ENCODE measurements at regions not wholly inside any gene's neighbourhood (a gene's known extent, or its start where the extent isn't known, plus 50 kb on each side); places are given as distances from the start of the nearest gene placed in this dataset.

DNA sequence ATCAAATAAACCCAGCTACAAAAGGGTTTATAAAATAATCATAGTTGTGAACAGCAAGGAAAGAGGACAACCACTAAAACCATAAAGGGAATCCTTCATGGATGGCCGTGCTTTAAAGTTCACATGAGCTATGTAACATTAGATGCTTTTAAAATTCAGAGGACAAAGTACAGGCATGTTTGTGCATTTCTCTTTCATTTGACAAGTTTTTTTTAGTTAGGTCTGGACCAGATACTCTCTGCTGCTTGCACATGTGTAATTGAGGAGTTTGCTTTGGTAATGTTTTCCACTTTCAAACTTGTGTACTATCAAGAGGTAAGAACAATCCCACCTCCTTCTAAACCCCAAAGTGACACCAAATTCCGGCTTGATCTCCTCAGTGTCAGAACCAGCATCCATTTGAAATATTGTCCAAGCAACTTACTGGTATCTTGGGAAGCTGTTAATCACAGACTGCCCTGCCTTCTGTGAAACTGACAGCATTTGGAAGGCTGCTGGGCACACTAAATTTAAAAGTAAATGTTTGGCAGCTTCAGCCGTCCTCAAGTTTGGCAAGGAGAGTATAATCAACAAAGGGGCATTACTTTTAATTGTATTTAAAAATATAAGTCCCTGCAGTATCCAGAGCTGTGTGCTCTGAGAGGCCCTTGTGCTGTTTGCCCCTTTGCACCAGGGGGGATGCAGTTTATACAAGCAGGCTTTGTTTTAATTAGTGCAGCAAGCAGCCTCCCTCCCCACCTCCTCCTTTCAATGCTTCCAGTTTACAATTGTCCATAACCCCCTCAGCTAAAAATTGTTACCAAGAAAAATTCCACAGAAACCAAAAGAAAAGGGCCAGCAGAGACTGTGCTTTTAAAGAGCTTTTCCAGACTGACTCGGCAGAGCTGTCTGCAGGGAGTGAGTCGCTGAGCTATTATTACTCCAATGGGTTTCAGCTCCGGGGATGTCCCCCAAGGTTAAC is 328.3 kb upstream of the MPDZ start:
- TF ChIP-seq, protein P1, sequence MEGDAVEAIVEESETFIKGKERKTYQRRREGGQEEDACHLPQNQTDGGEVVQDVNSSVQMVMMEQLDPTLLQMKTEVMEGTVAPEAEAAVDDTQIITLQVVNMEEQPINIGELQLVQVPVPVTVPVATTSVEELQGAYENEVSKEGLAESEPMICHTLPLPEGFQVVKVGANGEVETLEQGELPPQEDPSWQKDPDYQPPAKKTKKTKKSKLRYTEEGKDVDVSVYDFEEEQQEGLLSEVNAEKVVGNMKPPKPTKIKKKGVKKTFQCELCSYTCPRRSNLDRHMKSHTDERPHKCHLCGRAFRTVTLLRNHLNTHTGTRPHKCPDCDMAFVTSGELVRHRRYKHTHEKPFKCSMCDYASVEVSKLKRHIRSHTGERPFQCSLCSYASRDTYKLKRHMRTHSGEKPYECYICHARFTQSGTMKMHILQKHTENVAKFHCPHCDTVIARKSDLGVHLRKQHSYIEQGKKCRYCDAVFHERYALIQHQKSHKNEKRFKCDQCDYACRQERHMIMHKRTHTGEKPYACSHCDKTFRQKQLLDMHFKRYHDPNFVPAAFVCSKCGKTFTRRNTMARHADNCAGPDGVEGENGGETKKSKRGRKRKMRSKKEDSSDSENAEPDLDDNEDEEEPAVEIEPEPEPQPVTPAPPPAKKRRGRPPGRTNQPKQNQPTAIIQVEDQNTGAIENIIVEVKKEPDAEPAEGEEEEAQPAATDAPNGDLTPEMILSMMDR (IDR thresholded peaks at IDR 0.05), result no peak
- no peak for TF ChIP-seq EZH2 (IDR thresholded peaks at IDR 0.05; ENCODE audit: borderline replicate concordance, insufficient read depth, low read depth, low read length, poor library complexity, severe bottlenecking)

Measured in B cell (primary cell).